ENCODE measurements at regions not wholly inside any gene's neighbourhood (a gene's known extent, or its start where the extent isn't known, plus 50 kb on each side); places are given as distances from the start of the nearest gene placed in this dataset.

DNA sequence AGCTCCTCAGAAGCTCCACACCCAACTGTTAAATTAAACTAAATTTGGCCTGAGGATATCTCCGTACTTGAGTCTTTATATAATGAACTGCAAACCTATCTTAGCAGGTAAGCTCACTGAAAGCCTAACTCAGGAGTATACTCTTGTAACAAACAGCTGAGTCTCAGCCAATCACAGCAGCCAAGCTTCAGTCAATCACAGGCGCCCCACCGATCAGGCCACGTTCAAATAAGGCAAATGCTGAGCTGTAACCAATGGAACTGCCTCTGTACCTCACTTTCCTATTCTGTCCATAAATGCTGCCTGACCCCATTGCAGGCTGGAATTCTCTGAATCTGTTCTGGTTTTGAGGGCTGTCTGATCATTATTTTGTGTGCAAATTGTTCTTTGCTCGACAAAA is 93.0 kb upstream of the CES5A start:
- H3K27me3 Mint-ChIP-seq (ENCODE audit: low read depth) = no peaks in the 10 kb centered on the region

DNA sequence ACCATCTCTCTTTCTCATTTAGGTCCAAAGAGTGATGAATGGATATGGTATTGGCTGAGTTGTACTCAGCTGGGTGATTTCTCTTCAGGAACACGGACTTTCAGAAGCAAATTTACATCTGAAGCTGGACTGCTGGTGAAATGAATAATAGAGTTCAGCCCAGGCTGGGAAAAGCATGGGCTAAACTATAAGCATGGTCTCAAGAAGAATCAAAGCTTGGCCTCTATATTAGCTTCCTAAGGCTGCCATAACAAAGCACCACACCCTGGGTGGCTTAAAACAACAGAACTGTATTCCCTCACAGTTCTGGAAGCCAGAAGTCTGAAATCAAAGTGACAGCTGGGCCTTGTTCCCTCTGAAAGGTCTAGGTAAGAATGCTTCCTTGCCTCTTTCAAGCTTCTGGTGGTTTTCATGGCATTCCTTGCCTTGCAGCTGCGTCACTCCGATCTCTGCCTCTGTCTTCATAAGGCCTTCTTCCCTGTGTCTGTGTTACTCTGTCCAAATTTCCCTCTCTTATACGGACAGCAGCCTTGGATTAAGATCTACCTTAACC is 89.8 kb upstream of the CES5A start:
- Mint-ChIP-seq H3K36me3 (ENCODE audit: low read depth) (no peaks in the 10 kb centered on the region), H3K27me3 (ENCODE audit: low read depth) (no peaks in the 10 kb centered on the region), H3K9me3 (ENCODE audit: low read depth) (peaks cover 7% of the 10 kb centered on the region), H3K27ac (ENCODE audit: unreplicated experiment) (no peak overlapping the region), H3K4me3 (ENCODE audit: unreplicated experiment) (no peak overlapping the region), H3K4me1 (ENCODE audit: low read depth) (no peaks in the 10 kb centered on the region)
- TF ChIP-seq, protein P1, sequence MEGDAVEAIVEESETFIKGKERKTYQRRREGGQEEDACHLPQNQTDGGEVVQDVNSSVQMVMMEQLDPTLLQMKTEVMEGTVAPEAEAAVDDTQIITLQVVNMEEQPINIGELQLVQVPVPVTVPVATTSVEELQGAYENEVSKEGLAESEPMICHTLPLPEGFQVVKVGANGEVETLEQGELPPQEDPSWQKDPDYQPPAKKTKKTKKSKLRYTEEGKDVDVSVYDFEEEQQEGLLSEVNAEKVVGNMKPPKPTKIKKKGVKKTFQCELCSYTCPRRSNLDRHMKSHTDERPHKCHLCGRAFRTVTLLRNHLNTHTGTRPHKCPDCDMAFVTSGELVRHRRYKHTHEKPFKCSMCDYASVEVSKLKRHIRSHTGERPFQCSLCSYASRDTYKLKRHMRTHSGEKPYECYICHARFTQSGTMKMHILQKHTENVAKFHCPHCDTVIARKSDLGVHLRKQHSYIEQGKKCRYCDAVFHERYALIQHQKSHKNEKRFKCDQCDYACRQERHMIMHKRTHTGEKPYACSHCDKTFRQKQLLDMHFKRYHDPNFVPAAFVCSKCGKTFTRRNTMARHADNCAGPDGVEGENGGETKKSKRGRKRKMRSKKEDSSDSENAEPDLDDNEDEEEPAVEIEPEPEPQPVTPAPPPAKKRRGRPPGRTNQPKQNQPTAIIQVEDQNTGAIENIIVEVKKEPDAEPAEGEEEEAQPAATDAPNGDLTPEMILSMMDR (IDR thresholded peaks at IDR 0.05) = no peak
- no peak for DNase-seq (ENCODE audit: low spot score)

More for the DNA sequence above, 93.0 kb upstream of the CES5A start:
- no peak for DNase-seq (ENCODE audit: low spot score)
- H3K9me3 Mint-ChIP-seq (ENCODE audit: low read depth) = no peaks in the 10 kb centered on the region
- no peaks in the 10 kb centered on the region for H3K4me1 Mint-ChIP-seq (ENCODE audit: low read depth)
- no peak overlapping the region for H3K4me3 Mint-ChIP-seq (ENCODE audit: unreplicated experiment)
- TF ChIP-seq, protein P1 (IDR thresholded peaks at IDR 0.05) = no peak
- H3K36me3 Mint-ChIP-seq (ENCODE audit: low read depth) = no peaks in the 10 kb centered on the region
- H3K27ac Mint-ChIP-seq (ENCODE audit: unreplicated experiment) = no peak overlapping the region

DNA sequence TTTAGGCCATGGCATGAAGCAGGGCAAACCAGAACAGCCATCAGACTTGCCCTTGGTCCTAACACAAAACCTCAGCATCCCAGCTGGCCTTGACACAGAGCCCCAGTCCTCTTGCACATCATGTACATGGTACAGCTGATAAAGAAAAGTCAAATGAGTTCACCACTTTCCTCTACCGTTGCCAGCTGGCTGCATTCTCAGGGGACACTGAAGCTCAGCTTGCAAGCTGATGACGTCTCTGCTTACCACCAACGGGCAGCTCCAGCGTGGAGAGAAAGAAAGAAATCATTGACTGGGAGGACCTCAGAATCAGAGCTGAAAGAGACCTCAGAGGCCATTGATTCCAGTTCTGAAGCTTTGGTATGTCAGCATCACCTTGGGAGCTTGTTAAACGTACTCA is 80.7 kb upstream of the CES5A start:
- no peak for DNase-seq (ENCODE audit: low spot score)
- peaks cover 20% of the 10 kb centered on the region for H3K27me3 Mint-ChIP-seq (ENCODE audit: low read depth)
- H3K9me3 Mint-ChIP-seq (ENCODE audit: low read depth) = no peaks in the 10 kb centered on the region
- H3K4me3 Mint-ChIP-seq (ENCODE audit: unreplicated experiment) = no peak overlapping the region
- no peaks in the 10 kb centered on the region for H3K36me3 Mint-ChIP-seq (ENCODE audit: low read depth)
- H3K27ac Mint-ChIP-seq (ENCODE audit: unreplicated experiment) = no peak overlapping the region
- no peaks in the 10 kb centered on the region for H3K4me1 Mint-ChIP-seq (ENCODE audit: low read depth)
- TF ChIP-seq, protein P1 (IDR thresholded peaks at IDR 0.05) = no peak

DNA sequence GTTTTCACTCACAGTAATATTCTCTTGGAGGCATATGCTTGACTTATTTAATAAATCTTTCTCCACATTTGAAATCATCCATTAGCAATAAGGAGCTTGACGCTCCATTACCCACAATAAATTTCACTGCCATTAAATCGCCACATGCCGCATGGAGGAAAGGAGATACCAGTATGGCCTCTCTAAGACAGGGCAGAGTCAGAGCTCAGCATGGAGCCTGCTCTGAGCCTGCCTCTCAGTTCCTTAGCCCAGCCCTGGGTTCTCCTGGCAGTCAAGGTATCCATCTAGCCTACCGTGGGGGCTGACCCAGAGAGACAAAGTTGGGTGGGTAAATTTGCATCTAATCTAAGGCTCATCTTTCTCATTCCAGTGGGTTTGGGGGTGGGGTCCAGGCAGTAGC is 80.3 kb upstream of the CES5A start:
- Mint-ChIP-seq H3K27ac (ENCODE audit: unreplicated experiment) (no peak overlapping the region), H3K36me3 (ENCODE audit: low read depth) (no peaks in the 10 kb centered on the region), H3K4me3 (ENCODE audit: unreplicated experiment) (no peak overlapping the region), H3K27me3 (ENCODE audit: low read depth) (peaks cover 21% of the 10 kb centered on the region), H3K9me3 (ENCODE audit: low read depth) (peaks cover under 1% of the 10 kb centered on the region), H3K4me1 (ENCODE audit: low read depth) (no peaks in the 10 kb centered on the region)
- TF ChIP-seq, protein P1 (IDR thresholded peaks at IDR 0.05) = no peak
- no peak for DNase-seq (ENCODE audit: low spot score)

DNA sequence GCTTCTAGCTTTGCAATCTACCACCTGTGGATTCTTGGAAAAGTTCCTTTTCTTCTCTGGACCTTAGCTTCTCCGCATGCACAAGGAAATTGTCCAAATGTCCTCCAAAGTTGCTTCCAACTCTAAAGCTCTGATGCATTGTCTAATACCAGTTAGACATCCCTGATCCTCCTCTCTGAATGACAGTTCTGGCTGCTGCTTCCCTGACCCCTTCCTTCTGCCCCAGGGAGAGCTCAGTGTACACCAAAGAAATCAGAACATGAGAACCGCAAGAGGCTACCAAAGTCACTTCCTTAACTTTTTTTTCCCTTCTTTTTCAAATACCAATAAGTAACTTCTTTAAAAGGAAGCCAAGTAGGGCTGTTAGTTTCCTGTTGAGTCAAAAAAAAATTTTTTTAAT is 79.7 kb upstream of the CES5A start:
- no peak for DNase-seq (ENCODE audit: low spot score)
- H3K4me3 Mint-ChIP-seq (ENCODE audit: unreplicated experiment) = no peak overlapping the region
- no peak overlapping the region for H3K27ac Mint-ChIP-seq (ENCODE audit: unreplicated experiment)
- H3K9me3 Mint-ChIP-seq (ENCODE audit: low read depth) = peaks cover 3% of the 10 kb centered on the region
- peaks cover 22% of the 10 kb centered on the region for H3K27me3 Mint-ChIP-seq (ENCODE audit: low read depth)
- TF ChIP-seq, protein P1 (IDR thresholded peaks at IDR 0.05) = no peak
- H3K4me1 Mint-ChIP-seq (ENCODE audit: low read depth) = no peaks in the 10 kb centered on the region
- no peaks in the 10 kb centered on the region for H3K36me3 Mint-ChIP-seq (ENCODE audit: low read depth)

Data from chondrocyte (in vitro differentiated cells).